GM13976 (cell line): ENCODE measurements at regions not wholly inside any gene's neighbourhood (a gene's known extent, or its start where the extent isn't known, plus 50 kb on each side); places are given as distances from the start of the nearest gene placed in this dataset.
"Not testable (repeated sequence)": the region's sequence is repeated elsewhere in the genome, so short reads cannot be mapped to it uniquely, and the experiment has no call there.

Experiments used
- DNase-seq: peaks from one replicate; pipeline ENCODE4 v3.0.0; 2012; ENCODE audit warnings: low spot score
- in situ Hi-C: fragments of 300-500 bp; cut with MboI; formaldehyde crosslinking; loops from one replicate; pipeline ENCODE4 v1.12.0; 2022; ENCODE audit warnings: low sequenced_read_pairs, mixed read lengths, inconsistent platforms; ENCODE audit not compliant: unreplicated experiment
- TF ChIP-seq, protein P1 (sequence below): IDR thresholded peaks from 2 replicates; pipeline ENCODE4 v1.5.1; 2012; ENCODE audit warnings: borderline replicate concordance, mild to moderate bottlenecking; ENCODE audit not compliant: insufficient read depth; ENCODE audit errors: extremely low read depth, missing control alignments, control extremely low read depth

DNA sequence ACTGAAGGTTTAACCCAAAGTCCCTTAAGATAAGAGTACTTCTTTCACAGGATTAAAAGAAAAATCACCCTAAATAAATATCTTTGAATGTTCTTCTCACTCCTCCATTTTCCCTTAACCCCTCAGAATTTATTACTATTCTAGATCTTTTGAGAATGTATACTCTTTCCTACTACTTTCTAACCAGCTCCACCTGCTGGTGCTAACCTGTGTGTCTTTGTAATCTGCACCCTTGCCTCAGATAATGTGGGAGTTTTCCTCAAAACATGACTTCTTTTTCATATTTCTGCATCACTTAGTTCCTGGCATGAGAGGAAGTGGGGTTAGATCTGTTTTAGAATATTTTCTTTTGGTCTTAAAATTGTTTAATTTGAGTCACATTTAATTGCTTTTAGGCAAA, 394.2 kb downstream of the BMP2 start:
- in situ Hi-C loops: no loop called here
- no peak for DNase-seq
- TF ChIP-seq, protein P1, sequence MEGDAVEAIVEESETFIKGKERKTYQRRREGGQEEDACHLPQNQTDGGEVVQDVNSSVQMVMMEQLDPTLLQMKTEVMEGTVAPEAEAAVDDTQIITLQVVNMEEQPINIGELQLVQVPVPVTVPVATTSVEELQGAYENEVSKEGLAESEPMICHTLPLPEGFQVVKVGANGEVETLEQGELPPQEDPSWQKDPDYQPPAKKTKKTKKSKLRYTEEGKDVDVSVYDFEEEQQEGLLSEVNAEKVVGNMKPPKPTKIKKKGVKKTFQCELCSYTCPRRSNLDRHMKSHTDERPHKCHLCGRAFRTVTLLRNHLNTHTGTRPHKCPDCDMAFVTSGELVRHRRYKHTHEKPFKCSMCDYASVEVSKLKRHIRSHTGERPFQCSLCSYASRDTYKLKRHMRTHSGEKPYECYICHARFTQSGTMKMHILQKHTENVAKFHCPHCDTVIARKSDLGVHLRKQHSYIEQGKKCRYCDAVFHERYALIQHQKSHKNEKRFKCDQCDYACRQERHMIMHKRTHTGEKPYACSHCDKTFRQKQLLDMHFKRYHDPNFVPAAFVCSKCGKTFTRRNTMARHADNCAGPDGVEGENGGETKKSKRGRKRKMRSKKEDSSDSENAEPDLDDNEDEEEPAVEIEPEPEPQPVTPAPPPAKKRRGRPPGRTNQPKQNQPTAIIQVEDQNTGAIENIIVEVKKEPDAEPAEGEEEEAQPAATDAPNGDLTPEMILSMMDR: no peak

GRCh38 chr20:7171911-7172310, 404.4 kb downstream of the BMP2 start:
- no peak for DNase-seq
- in situ Hi-C loops: no loop called here
- TF ChIP-seq, protein P1: no peak

GRCh38 chr20:7174554-7174953, 407.1 kb downstream of the BMP2 start:
- no peak for DNase-seq
- in situ Hi-C loops: no loop called here
- TF ChIP-seq, protein P1: no peak

GRCh38 chr20:7175827-7176226, 408.3 kb downstream of the BMP2 start:
- in situ Hi-C loops, DNase-seq: not testable (repeated sequence)

- in situ Hi-C loops: no loop called here
- TF ChIP-seq, protein P1: no peak
Observed at GRCh38 chr20:7178004-7178403, 410.5 kb downstream of the BMP2 start.

DNA sequence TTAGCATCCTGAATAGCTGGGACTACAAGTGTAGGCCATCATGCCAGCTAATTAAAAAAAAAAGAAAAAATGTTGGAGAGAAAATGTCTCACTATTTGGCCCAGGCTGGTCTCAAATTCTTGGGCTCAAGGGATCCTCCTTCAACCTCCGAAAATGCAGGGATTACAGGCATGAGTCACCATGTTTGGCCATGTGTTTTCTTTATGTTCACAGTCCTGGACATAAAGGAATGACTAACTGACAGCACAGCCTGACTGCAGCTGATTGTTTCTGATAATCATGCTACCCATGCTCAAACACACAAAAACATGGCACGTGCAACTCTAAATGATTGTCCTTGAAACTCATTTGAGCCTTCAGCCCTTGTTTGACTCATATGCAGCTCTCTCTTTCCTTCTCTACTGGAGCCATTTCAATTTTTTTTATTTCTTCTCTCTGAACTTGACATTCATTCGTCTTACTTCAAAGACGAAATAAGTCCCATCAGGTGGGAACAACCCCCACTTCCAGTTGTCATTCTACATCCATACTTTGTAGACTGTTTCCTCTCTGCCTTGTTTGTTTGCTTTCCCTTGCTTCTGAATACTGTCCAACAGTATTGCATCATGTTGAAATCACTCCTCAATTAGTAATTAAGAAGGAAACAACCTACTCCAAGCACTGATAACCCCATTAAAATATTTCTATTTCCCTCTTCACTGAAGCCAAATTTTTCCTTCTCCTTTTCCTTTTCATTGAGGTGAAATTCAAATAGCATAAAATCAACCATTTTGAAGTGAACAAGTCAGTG, 413.0 kb downstream of the BMP2 start:
- TF ChIP-seq, protein P1: no peak
- no peak for DNase-seq
- in situ Hi-C loops: no loop called here

More at GRCh38 chr20:7178004-7178403, 410.5 kb downstream of the BMP2 start:
- no peak for DNase-seq

DNA sequence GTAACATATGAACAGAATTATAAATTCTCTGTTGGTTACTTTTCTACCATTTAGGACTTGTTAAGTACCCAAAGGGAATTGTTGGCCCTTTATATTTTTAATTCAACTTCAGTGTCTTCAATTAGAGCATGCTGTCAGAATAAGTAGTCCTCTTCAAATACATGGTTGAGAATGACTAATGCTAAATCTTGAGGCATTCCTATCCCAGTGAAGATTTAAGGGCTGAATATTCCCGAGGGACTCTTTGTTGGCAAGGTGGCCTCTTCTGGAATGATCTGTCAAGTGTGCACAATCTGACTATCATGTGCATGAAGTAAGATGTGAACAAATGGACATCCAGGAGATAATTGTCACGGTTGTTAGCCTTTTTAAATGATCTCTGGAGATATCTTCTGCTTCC, 421.7 kb downstream of the BMP2 start:
- in situ Hi-C loops: no loop called here
- TF ChIP-seq, protein P1: no peak
- DNase-seq: no peak
